Posterior vena cava (tissue), 2 donors: ENCODE measurements at regions not wholly inside any gene's neighbourhood (a gene's known extent, or its start where the extent isn't known, plus 50 kb on each side); places are given as distances from the start of the nearest gene placed in this dataset.
"Not testable (repeated sequence)": the region's sequence is repeated elsewhere in the genome, so short reads cannot be mapped to it uniquely, and the experiment has no call there.

Experiments
- DNase-seq: peaks from one replicate; pipeline ENCODE4 v3.0.0-alpha.2; 2020; ENCODE audit warnings: low spot score
- intact Hi-C, 2 donors: fragments of 100-400 bp; cut with DNase I; formaldehyde crosslinking; loops; one replicate each; pipeline versions ENCODE4 v1.14.1 to v1.14.2; 2022 to 2023
- donor health status: DM: yes; HTN: yes; CAD: no.
- donor health status: DM: yes; HTN: yes; CAD: no.

DNA sequence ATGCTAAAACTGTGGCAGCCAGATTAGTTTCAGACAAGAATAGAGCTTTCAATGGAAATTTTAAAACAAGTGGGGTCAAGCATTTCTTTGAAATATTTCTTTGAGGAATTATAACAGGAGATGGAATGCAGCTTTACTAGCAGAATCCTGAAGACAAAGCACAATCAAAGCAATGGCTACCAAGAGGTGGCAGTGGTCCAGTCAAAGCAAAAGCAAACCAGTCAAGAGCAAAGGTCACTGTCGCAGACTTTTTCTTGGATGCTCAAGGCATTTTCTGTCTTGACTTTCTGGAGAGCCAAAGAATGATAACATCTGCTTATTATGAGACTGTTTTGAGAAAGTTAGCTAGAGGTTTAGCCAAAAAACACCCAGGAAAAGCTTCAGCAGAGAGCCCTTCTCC is 351.2 kb upstream of the DLGAP1 start:
- DNase-seq = no peak
- intact Hi-C loops = no loop called here

- no peak for DNase-seq
- intact Hi-C loops = no loop called here
These were observed 347.2 kb upstream of the DLGAP1 start for GRCh38 chr18:4802296-4802695.

- intact Hi-C loops = no loop called here
- no peak for DNase-seq
These were observed 346.0 kb upstream of the DLGAP1 start for GRCh38 chr18:4801151-4801550.

DNA sequence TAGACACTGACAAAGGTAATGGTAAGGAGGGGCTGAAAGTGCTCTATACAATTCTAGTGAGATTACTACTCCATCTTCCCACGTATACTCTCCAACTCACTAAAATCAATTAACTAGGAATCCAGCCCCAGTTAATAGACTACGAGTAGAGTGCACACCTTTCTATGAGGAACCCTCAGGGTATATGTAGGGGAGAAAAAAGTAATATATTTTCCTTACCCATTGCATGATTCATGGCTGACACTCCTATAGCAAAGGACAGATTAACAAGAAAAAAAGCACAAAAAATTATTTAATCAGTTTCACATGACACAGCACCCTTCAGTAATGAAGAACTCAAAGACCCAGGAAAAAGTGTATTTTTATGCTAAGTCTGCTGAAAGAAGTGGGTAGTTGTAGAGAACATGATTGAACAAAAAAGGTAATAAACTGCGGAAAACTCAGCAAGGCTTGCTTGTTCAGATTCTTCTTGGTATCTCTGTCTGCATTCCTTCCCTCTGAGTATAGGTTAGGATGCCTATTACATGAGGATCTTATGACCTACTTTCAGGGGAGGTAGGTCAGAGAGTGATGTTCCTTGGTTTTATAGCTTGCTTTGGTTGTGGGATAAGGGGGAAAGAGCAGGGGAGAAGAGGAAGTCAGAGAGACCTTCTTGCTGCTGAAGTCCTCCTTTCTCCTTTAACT is 342.0 kb upstream of the DLGAP1 start:
- intact Hi-C loops = no loop called here
- no peak for DNase-seq

DNA sequence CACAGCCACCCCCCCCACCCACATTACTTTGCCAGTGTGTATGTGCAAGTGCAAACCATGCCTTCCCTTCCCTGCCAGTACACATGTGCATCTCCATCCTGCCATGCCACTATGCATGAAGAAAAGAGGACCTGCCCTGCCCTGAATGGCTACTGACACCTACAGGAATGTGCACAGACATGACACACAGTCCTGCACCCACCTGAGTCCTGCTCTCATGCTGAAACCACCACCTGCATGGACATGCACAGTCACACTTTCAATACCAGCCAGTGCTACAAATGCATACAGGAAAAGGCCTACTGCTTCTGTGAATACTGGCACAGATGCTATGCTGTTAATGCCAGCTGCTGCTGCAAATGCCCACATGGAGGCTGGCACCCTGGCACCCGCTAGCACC is 334.4 kb upstream of the DLGAP1 start:
- intact Hi-C loops = no loop called here
- no peak for DNase-seq

DNA sequence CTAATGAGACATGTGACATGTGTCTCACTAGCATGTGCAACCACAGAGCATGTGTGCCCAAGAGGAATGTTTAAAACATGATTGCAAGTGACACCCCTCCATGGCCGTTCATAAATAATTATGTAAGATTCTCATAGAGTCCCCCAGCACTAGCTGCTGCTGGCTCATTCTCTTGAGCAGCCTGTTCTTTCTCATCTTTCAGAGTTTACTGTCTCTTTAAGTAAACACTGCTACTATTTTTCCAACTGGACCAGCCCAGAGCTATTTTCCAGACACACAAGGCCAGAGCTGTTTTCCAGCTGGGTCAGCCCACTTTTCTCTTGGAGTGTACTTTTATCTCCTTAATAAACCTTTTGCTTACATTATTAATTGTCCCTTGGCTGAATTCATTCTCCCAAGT is 326.8 kb upstream of the DLGAP1 start:
- intact Hi-C loops = no loop called here
- DNase-seq = no peak

- intact Hi-C loops = no loop called here
- no peak for DNase-seq
These were observed 310.3 kb upstream of the DLGAP1 start for GRCh38 chr18:4765401-4765800.

- intact Hi-C loops = no loop called here
- DNase-seq = no peak
These were observed 307.2 kb upstream of the DLGAP1 start for GRCh38 chr18:4762330-4762729.

DNA sequence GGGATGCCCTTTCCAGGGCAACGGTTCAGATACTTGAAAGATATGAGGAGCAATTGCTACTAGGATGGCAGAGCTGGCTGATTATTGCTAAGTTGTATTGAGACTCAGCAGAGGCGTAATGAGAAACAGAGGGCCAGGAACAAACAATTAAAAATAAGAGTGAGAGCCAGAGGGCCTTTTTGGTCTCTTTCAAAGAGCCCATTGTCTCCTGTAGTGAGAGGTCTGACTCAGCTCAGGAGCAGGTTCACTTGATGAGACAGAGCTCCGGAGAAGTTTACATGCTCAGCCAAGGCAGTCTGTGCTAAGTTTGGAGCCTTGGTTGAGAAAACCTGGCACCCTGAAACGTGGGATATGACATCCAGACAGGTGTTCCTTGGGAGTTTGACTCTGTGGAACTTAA is 303.9 kb upstream of the DLGAP1 start:
- no peak for DNase-seq
- intact Hi-C loops = no loop called here

- no peak for DNase-seq
These were observed 300.7 kb upstream of the DLGAP1 start for GRCh38 chr18:4755848-4756247.

GRCh38 chr18:4753151-4753550 is 298.0 kb upstream of the DLGAP1 start:
- intact Hi-C loops, DNase-seq: not testable (repeated sequence)

More at GRCh38 chr18:4755848-4756247, 300.7 kb upstream of the DLGAP1 start:
- intact Hi-C loops = no loop called here

DNA sequence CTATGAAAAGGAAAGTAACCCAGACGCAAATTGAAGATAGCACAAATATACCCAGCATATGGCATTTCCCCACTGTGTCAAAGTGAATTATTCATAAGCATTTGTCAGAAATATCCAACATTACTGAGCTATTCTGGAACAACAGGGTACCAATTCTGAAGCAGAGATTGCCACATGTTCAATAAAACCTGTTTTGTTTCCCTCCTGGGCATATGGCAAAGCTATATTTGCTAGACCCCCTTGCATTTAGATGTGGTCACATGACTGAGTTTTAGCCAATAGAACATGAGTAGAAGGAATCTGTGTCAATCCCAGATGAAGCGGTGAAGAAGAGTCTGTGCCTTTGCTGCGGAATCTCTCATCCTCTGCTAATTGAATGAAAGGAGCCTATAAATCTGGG is 296.4 kb upstream of the DLGAP1 start:
- intact Hi-C loops = no loop called here

GRCh38 chr18:4750393-4751346 is 295.6 kb upstream of the DLGAP1 start:
- no peak for DNase-seq
- intact Hi-C loops = no loop called here

More for the DNA sequence above, 296.4 kb upstream of the DLGAP1 start:
- DNase-seq = no peak

- intact Hi-C loops = no loop called here
- no peak for DNase-seq
These were observed 293.9 kb upstream of the DLGAP1 start for GRCh38 chr18:4748975-4749374.

DNA sequence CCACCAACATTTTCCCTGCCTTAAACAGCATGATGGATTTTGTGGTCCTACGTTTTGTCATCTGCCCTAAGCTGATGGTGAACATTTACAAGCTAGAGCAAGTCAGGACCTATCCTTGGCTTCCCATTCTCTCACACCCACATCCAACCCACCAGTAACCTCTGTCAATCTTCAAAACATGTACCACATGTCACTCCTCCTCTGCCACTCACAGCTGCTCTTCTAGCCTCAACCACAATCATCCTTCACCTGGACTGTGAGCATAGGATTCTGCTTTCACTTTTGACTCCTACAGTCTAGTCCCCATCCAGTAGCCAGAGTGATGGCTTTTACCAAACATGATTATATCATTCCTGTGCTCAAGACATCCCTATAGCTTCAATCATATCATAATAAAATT is 279.8 kb upstream of the DLGAP1 start:
- intact Hi-C loops = no loop called here

GRCh38 chr18:4734021-4734420 is 278.9 kb upstream of the DLGAP1 start:
- no peak for DNase-seq
- intact Hi-C loops = no loop called here

More for the DNA sequence above, 279.8 kb upstream of the DLGAP1 start:
- DNase-seq = no peak

DNA sequence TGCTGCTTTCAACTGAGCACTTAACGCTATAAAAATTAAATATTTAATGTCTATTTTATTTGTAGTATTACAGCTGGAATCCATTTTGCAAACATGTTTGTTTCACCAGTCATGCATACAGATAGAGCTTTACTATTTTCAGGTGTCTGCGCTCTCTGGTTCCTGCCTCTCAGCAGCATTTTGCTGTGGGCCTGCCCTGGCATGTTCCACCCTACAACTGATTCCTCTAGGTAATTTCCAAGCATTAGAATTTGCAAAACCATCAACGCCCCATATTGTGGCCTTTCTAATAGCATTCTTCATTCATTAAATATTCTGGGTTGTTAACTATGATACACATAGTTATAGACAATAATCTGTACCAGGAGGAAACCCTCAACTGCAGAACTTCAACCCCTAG is 266.4 kb upstream of the DLGAP1 start:
- no peak for DNase-seq
- intact Hi-C loops = loop anchor here in 1 of 2 donors (1.0 kb wide), 1 partner anchor 17 kb away; no protein-coding TSS in a partner anchor

DNA sequence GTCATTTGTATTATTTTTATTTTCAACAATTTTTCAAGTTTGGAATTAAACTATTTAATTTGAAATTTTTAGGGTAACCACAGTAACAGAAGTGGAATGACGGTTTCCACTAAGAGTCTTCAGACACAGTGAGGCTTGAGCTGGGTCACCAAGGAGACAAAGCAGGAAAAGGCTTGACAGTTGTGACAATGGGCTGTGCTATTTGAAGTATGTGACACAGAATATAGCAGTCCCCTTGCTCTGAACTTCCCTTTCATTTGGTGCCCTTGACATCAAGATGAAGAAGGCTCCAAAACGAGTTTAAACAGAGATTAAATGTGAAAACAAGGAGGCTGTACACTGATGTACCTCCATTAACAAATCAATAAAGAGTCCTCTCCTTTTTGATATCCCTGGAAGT is 265.4 kb upstream of the DLGAP1 start:
- DNase-seq = no peak
- intact Hi-C loops = no loop called here

- no peak for DNase-seq
- intact Hi-C loops = no loop called here
These were observed 250.8 kb upstream of the DLGAP1 start for GRCh38 chr18:4705894-4706293.

- DNase-seq = no peak
- intact Hi-C loops = loop anchor here in 1 of 2 donors (1.0 kb wide), 1 partner anchor 17 kb away; no protein-coding TSS in a partner anchor
These were observed 249.7 kb upstream of the DLGAP1 start for GRCh38 chr18:4704781-4705180.

DNA sequence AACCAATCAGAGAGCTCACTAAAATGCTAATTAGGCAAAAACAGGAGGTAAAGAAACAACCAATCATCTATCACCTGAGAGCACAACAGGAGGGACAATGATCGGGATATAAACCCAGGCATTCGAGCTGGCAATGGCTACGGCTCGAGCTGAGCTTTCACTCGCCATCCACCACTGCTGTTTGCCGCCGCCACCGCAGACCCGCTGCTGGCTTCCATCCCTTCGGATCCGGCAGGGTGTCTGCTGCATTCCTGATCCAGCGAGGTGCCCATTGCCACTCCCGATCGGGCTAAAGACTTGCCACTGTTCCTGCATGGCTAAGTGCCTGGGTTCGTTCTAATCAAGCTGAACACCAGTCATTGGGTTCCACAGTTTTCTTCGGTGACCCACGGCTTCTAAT is 236.7 kb upstream of the DLGAP1 start:
- intact Hi-C loops = no loop called here
- no peak for DNase-seq
